ENCODE measurements at regions not wholly inside any gene's neighbourhood (a gene's known extent, or its start where the extent isn't known, plus 50 kb on each side); places are given as distances from the start of the nearest gene placed in this dataset.

GRCh38 chr16:88195269-88195705 lies 187.5 kb upstream of the ZNF469 start:
- TF ChIP-seq CTCF (IDR thresholded peaks at IDR 0.05), result no peak
- no peak for TF ChIP-seq POLR2A (IDR thresholded peaks at IDR 0.05)

Measured in adrenal gland (tissue), 5 donors.